ENCODE measurements at regions not wholly inside any gene's neighbourhood (a gene's known extent, or its start where the extent isn't known, plus 50 kb on each side); places are given as distances from the start of the nearest gene placed in this dataset.

DNA sequence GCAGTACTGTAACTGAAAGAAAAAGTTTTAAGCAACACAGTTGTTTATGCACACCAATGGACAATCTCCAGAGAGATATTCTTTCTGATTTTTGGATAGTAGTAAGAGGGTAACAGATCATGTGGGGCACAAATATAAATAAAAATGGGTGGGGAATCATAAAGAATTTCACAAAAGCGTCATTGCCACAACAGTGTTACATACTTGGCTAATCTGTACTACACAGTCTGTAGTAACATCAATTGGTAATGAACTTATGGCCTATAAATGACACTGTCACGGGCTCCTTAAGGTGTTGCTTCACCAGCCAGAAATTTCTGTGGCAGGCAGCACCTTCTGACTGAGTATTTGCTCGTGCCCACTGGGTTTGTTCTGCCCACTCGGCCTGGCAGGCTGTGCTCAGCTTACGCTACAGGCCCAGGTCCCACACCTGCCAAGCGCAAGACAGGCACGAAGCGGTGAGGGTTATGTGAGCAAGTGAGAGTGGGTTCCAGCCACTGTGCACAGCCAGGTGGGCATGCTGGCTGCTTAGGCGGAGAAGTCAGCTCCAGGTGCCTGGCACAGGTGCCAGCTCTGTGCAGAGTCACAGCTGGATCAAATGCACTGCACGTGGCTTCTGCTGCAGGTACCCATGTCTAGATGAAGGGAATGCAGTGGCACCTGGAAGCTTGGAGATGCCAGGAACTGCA is 532.5 kb upstream of the SLC39A10 start:
- no peak overlapping the region for H2AFZ ChIP-seq (ENCODE audit: low read depth)
- H3K4me3 ChIP-seq (ENCODE audit: low read depth in 2 of 2, low read length in 1 of 2) = no peak overlapping the region
- DNase-seq = no peak
- no peak overlapping the region for H3K27ac ChIP-seq (ENCODE audit: low read depth in 2 of 2, low read length in 1 of 2)
- POLR2A ChIA-PET = no interaction called here
- H4K20me1 ChIP-seq (ENCODE audit: insufficient read depth) = no peaks in the 10 kb centered on the region
- no peak overlapping the region for H3K4me2 ChIP-seq
- no peaks in the 10 kb centered on the region for H3K9me3 ChIP-seq
- no peaks in the 10 kb centered on the region for H3K9me2 ChIP-seq
- no peak overlapping the region for H3K9ac ChIP-seq
- CTCF ChIA-PET = no interaction called here
- WGBS (ENCODE audit: low lambda C conversion rate) = 60% methylated on average over 8 of the region's 10 CpGs
- TF ChIP-seq FOXM1 (IDR thresholded peaks at IDR 0.05; ENCODE audit: low read depth) (no peak), RXRA (IDR thresholded peaks at IDR 0.05; ENCODE audit: borderline replicate concordance, low read depth) (no peak), GATA2 (CRISPR knock-in tag; IDR thresholded peaks at IDR 0.05) (no peak), SIN3A (IDR thresholded peaks at IDR 0.05; ENCODE audit: borderline replicate concordance, low read depth, low read length) (no peak), RCOR1 (IDR thresholded peaks at IDR 0.05; ENCODE audit: low read length) (no peak)
- TF ChIP-seq, protein P1, sequence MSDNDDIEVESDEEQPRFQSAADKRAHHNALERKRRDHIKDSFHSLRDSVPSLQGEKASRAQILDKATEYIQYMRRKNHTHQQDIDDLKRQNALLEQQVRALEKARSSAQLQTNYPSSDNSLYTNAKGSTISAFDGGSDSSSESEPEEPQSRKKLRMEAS (IDR thresholded peaks at IDR 0.05; ENCODE audit: low read depth) = no peak
- TF ChIP-seq, protein P2, sequence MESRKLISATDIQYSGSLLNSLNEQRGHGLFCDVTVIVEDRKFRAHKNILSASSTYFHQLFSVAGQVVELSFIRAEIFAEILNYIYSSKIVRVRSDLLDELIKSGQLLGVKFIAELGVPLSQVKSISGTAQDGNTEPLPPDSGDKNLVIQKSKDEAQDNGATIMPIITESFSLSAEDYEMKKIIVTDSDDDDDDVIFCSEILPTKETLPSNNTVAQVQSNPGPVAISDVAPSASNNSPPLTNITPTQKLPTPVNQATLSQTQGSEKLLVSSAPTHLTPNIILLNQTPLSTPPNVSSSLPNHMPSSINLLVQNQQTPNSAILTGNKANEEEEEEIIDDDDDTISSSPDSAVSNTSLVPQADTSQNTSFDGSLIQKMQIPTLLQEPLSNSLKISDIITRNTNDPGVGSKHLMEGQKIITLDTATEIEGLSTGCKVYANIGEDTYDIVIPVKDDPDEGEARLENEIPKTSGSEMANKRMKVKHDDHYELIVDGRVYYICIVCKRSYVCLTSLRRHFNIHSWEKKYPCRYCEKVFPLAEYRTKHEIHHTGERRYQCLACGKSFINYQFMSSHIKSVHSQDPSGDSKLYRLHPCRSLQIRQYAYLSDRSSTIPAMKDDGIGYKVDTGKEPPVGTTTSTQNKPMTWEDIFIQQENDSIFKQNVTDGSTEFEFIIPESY (IDR thresholded peaks at IDR 0.05; ENCODE audit: borderline replicate concordance, low read depth) = no peak
- TF ChIP-seq, protein P3, sequence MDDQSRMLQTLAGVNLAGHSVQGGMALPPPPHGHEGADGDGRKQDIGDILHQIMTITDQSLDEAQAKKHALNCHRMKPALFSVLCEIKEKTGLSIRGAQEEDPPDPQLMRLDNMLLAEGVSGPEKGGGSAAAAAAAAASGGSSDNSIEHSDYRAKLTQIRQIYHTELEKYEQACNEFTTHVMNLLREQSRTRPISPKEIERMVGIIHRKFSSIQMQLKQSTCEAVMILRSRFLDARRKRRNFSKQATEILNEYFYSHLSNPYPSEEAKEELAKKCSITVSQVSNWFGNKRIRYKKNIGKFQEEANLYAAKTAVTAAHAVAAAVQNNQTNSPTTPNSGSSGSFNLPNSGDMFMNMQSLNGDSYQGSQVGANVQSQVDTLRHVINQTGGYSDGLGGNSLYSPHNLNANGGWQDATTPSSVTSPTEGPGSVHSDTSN (IDR thresholded peaks at IDR 0.05) = no peak
- TF ChIP-seq, protein P4, sequence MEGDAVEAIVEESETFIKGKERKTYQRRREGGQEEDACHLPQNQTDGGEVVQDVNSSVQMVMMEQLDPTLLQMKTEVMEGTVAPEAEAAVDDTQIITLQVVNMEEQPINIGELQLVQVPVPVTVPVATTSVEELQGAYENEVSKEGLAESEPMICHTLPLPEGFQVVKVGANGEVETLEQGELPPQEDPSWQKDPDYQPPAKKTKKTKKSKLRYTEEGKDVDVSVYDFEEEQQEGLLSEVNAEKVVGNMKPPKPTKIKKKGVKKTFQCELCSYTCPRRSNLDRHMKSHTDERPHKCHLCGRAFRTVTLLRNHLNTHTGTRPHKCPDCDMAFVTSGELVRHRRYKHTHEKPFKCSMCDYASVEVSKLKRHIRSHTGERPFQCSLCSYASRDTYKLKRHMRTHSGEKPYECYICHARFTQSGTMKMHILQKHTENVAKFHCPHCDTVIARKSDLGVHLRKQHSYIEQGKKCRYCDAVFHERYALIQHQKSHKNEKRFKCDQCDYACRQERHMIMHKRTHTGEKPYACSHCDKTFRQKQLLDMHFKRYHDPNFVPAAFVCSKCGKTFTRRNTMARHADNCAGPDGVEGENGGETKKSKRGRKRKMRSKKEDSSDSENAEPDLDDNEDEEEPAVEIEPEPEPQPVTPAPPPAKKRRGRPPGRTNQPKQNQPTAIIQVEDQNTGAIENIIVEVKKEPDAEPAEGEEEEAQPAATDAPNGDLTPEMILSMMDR (IDR thresholded peaks at IDR 0.05) = no peak
- H3F3A ChIP-seq (replicated peaks; ENCODE audit: insufficient read depth) = no peaks in the 10 kb centered on the region
- H3K36me3 ChIP-seq (replicated peaks in 1 of 2; ENCODE audit: control insufficient read depth in 1 of 2, insufficient read depth in 2 of 2, low read length in 1 of 2) = no peaks in the 10 kb centered on the region
- H3K4me1 ChIP-seq (ENCODE audit: control insufficient read depth in 1 of 2, insufficient read depth in 2 of 2, low read depth in 1 of 2, low read length in 1 of 2) = no peaks in the 10 kb centered on the region
- no peaks in the 10 kb centered on the region for H3K27me3 ChIP-seq (ENCODE audit: insufficient read depth)
- no peaks in the 10 kb centered on the region for H3K79me2 ChIP-seq (ENCODE audit: insufficient read depth)

DNA sequence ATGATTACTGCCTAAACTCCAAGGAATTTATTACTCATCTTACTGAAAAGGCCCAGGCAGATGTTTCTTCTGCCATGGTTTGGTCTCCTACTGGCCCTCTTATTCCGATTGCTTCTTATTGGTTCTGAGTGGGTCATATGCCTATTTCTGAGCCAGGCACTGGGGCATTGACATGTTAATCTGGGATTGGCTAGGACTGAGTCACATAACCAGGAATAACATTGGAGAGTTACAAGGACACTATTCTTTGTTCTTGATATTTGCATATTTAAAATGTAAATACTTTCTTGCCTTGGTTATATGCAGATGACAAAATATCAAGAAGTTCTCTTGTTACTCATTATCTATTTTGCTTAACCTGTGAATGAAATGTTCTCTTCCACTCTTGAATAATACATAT is 534.4 kb upstream of the SLC39A10 start:
- H3K4me3 ChIP-seq (ENCODE audit: low read depth in 2 of 2, low read length in 1 of 2) = no peak overlapping the region
- H3K27ac ChIP-seq (ENCODE audit: low read depth in 2 of 2, low read length in 1 of 2) = no peak overlapping the region
- H4K20me1 ChIP-seq (ENCODE audit: insufficient read depth) = no peaks in the 10 kb centered on the region
- no peak for DNase-seq
- no peak overlapping the region for H3K9ac ChIP-seq
- H3F3A ChIP-seq (replicated peaks; ENCODE audit: insufficient read depth) = no peaks in the 10 kb centered on the region
- ChIA-PET CTCF (no interaction called here), POLR2A (no interaction called here)
- H3K36me3 ChIP-seq (replicated peaks in 1 of 2; ENCODE audit: control insufficient read depth in 1 of 2, insufficient read depth in 2 of 2, low read length in 1 of 2) = no peaks in the 10 kb centered on the region
- WGBS (ENCODE audit: low lambda C conversion rate) = 22% methylated on average over 1 of the region's 1 CpG
- no peaks in the 10 kb centered on the region for H3K27me3 ChIP-seq (ENCODE audit: insufficient read depth)
- no peaks in the 10 kb centered on the region for H3K4me1 ChIP-seq (ENCODE audit: control insufficient read depth in 1 of 2, insufficient read depth in 2 of 2, low read depth in 1 of 2, low read length in 1 of 2)
- H2AFZ ChIP-seq (ENCODE audit: low read depth) = no peak overlapping the region
- no peaks in the 10 kb centered on the region for H3K9me3 ChIP-seq
- H3K4me2 ChIP-seq = no peak overlapping the region
- no peak for TF ChIP-seq NFIC (IDR thresholded peaks at IDR 0.05; ENCODE audit: borderline replicate concordance)
- no peak for TF ChIP-seq MEF2A (IDR thresholded peaks at IDR 0.05; ENCODE audit: borderline replicate concordance, low read depth)
- no peak for TF ChIP-seq GABPA (IDR thresholded peaks at IDR 0.05; ENCODE audit: low read depth)
- no peak for TF ChIP-seq ELF1 (IDR thresholded peaks at IDR 0.05)
- no peak for TF ChIP-seq FOSL2 (IDR thresholded peaks at IDR 0.05; ENCODE audit: borderline replicate concordance, low read depth)
- H3K9me2 ChIP-seq = no peaks in the 10 kb centered on the region
- no peaks in the 10 kb centered on the region for H3K79me2 ChIP-seq (ENCODE audit: insufficient read depth)
